Keratinocyte (primary cell): ENCODE measurements at regions not wholly inside any gene's neighbourhood (a gene's known extent, or its start where the extent isn't known, plus 50 kb on each side); places are given as distances from the start of the nearest gene placed in this dataset.

Source experiments
- DNase-seq: peaks from one replicate; pipeline ENCODE4 v3.0.0-alpha.2; 2011; ENCODE audit warnings: low read depth, missing footprints, low spot score
- FAIRE-seq: peaks from 2 replicates; lab custom pipeline; 2011; peaks lifted over from hg19 to GRCh38; lab: Jason Lieb, UNC
- H2AFZ ChIP-seq: 2 replicates; pipeline ENCODE4 v1.6.0; 2012; ENCODE audit warnings: low read length, control low read depth, inconsistent platforms; ENCODE audit not compliant: control insufficient read depth
- H3K27ac ChIP-seq: 2 replicates; pipeline ENCODE4 v1.5.1; 2011; ENCODE audit warnings: low read length; ENCODE audit not compliant: control insufficient read depth, insufficient read depth
- H3K27me3 ChIP-seq: 3 replicates; pipeline ENCODE4 v1.6.0; 2011; ENCODE audit warnings: low read length; ENCODE audit not compliant: control insufficient read depth, insufficient read depth; ENCODE audit errors: extremely low read depth
- H3K36me3 ChIP-seq, 2 experiments: 2 replicates in 1 of 2; 3 replicates in 1 of 2; pipeline ENCODE4 v1.5.1; 2011; ENCODE audit warnings: low read length in 2 of 2, mild to moderate bottlenecking in 1 of 2; ENCODE audit not compliant: control insufficient read depth in 2 of 2, insufficient read depth in 2 of 2; ENCODE audit errors: extremely low read depth in 1 of 2
- H3K4me1 ChIP-seq: 3 replicates; pipeline ENCODE4 v1.5.1; 2011; ENCODE audit warnings: low read length; ENCODE audit not compliant: control insufficient read depth, insufficient read depth; ENCODE audit errors: extremely low read depth
- H3K4me2 ChIP-seq: 3 replicates; pipeline ENCODE4 v1.6.0; 2011; ENCODE audit warnings: low read depth, low read length; ENCODE audit not compliant: control insufficient read depth, insufficient read depth; ENCODE audit errors: extremely low read depth
- H3K4me3 ChIP-seq, 3 experiments: fragments of 200-600 bp in 1 of 3; sonication (generic) in 1 of 3; 2 replicates in 2 of 3; 3 replicates in 1 of 3; pipeline ENCODE4 v1.5.1; 2011 to 2016; ENCODE audit warnings: low read length in 3 of 3, mild to moderate bottlenecking in 3 of 3, control low read depth in 2 of 3, inconsistent platforms in 1 of 3, low read depth in 1 of 3, mixed read lengths in 1 of 3, mixed run types in 1 of 3, moderate library complexity in 1 of 3; ENCODE audit not compliant: control insufficient read depth in 2 of 3, insufficient read depth in 2 of 3; ENCODE audit errors: extremely low read depth in 1 of 3
- H3K79me2 ChIP-seq: 2 replicates; pipeline ENCODE4 v1.6.0; 2012; ENCODE audit warnings: low read length; ENCODE audit not compliant: control insufficient read depth, insufficient read depth
- H3K9ac ChIP-seq: 3 replicates; pipeline ENCODE4 v1.6.0; 2011; ENCODE audit warnings: low read length; ENCODE audit not compliant: control insufficient read depth, insufficient read depth; ENCODE audit errors: extremely low read depth
- H3K9me1 ChIP-seq: 3 replicates; pipeline ENCODE4 v1.6.0; 2011; ENCODE audit warnings: low read length; ENCODE audit not compliant: control insufficient read depth, insufficient read depth; ENCODE audit errors: extremely low read depth
- H3K9me3 ChIP-seq: 2 replicates; pipeline ENCODE4 v1.5.1; 2012; ENCODE audit warnings: low read depth, low read length; ENCODE audit not compliant: control insufficient read depth
- H4K20me1 ChIP-seq: 3 replicates; pipeline ENCODE4 v1.6.0; 2011; ENCODE audit warnings: low read length; ENCODE audit not compliant: control insufficient read depth, insufficient read depth; ENCODE audit errors: extremely low read depth
- EZH2 ChIP-seq: IDR thresholded peaks from one replicate; pipeline ENCODE4 v1.6.1; 2012; ENCODE audit warnings: inconsistent platforms, mild to moderate bottlenecking, low read length, moderate library complexity
- dilution Hi-C: fragments of 300-500 bp; cut with MboI; formaldehyde crosslinking; loops from one replicate; pipeline ENCODE4 v1.7.0; 2020; ENCODE audit warnings: low sequenced_read_pairs; ENCODE audit not compliant: extremely low pct_ligation_motif_present
- TF ChIP-seq, protein P1 (sequence below), 3 experiments: IDR thresholded peaks in 1 of 3; conservative IDR thresholded peaks in 1 of 3; optimal IDR thresholded peaks in 1 of 3; 2 replicates in 2 of 3; 3 replicates in 1 of 3; pipeline versions ENCODE3 to v1.5.1; 2011; ENCODE audit warnings: low read length in 3 of 3, mild to moderate bottlenecking in 3 of 3, moderate library complexity in 2 of 3, control low read depth in 1 of 3, inconsistent platforms in 1 of 3; ENCODE audit not compliant: insufficient read depth in 2 of 3; ENCODE audit errors: extremely low read depth in 1 of 3

GRCh38 chr10:128605180-128605579, 479.0 kb upstream of the MKI67 start:
- DNase-seq, result no peak
- FAIRE-seq, result no peak
- Histone ChIP-seq H2AFZ (no peak overlapping the region), H4K20me1 (no peaks in the 10 kb centered on the region), H3K9me3 (no peaks in the 10 kb centered on the region), H3K79me2 (no peaks in the 10 kb centered on the region), H3K4me3 (no peak overlapping the region), H3K27me3 (no peaks in the 10 kb centered on the region), H3K4me1 (no peaks in the 10 kb centered on the region), H3K9me1 (no peaks in the 10 kb centered on the region), H3K4me2 (no peak overlapping the region), H3K36me3 (no peaks in the 10 kb centered on the region), H3K27ac (no peak overlapping the region), H3K9ac (no peak overlapping the region)
- dilution Hi-C loops, result no loop called here
- TF ChIP-seq, protein P1, sequence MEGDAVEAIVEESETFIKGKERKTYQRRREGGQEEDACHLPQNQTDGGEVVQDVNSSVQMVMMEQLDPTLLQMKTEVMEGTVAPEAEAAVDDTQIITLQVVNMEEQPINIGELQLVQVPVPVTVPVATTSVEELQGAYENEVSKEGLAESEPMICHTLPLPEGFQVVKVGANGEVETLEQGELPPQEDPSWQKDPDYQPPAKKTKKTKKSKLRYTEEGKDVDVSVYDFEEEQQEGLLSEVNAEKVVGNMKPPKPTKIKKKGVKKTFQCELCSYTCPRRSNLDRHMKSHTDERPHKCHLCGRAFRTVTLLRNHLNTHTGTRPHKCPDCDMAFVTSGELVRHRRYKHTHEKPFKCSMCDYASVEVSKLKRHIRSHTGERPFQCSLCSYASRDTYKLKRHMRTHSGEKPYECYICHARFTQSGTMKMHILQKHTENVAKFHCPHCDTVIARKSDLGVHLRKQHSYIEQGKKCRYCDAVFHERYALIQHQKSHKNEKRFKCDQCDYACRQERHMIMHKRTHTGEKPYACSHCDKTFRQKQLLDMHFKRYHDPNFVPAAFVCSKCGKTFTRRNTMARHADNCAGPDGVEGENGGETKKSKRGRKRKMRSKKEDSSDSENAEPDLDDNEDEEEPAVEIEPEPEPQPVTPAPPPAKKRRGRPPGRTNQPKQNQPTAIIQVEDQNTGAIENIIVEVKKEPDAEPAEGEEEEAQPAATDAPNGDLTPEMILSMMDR (optimal IDR thresholded peaks at IDR 0.05 in 1 of 3, IDR thresholded peaks at IDR 0.05 in 1 of 3, conservative IDR thresholded peaks at IDR 0.05 in 1 of 3; ENCODE audit: extremely low read depth in 1 of 3, insufficient read depth in 2 of 3, low read length in 3 of 3), result no peak
- TF ChIP-seq EZH2, result no peak

DNA sequence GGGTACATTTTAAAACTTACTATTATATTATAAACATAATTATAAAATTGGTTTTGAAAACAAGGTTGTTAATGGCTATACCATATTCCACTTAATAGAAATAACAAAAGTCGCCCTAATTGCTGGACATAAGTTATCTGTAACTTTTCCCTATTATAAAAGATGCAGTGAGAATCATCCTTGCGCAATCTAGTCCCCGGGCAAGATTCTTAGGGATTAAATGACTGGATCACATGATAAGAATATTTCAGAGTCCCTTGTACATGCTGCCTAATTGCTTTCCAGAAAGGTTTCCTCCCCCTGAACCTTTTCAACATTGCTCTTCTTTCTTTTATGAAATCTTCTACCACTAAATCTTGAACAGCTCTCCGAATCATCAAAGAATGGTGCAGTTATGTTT, 479.8 kb upstream of the MKI67 start:
- Histone ChIP-seq H3K27ac (no peak overlapping the region), H3K9me3 (no peaks in the 10 kb centered on the region), H3K27me3 (no peaks in the 10 kb centered on the region), H3K79me2 (no peaks in the 10 kb centered on the region), H3K4me3 (no peak overlapping the region), H3K9ac (no peak overlapping the region), H3K4me1 (no peaks in the 10 kb centered on the region), H3K4me2 (no peak overlapping the region), H2AFZ (no peak overlapping the region), H3K9me1 (no peaks in the 10 kb centered on the region), H3K36me3 (no peaks in the 10 kb centered on the region), H4K20me1 (no peaks in the 10 kb centered on the region)
- TF ChIP-seq, protein P1 (optimal IDR thresholded peaks at IDR 0.05 in 1 of 3, IDR thresholded peaks at IDR 0.05 in 1 of 3, conservative IDR thresholded peaks at IDR 0.05 in 1 of 3; ENCODE audit: extremely low read depth in 1 of 3, insufficient read depth in 2 of 3, low read length in 3 of 3), result no peak
- TF ChIP-seq EZH2, result no peak
- DNase-seq (no peak), FAIRE-seq (no peak)
- dilution Hi-C loops, result no loop called here
